ENCODE measurements at regions not wholly inside any gene's neighbourhood (a gene's known extent, or its start where the extent isn't known, plus 50 kb on each side); places are given as distances from the start of the nearest gene placed in this dataset.

DNA sequence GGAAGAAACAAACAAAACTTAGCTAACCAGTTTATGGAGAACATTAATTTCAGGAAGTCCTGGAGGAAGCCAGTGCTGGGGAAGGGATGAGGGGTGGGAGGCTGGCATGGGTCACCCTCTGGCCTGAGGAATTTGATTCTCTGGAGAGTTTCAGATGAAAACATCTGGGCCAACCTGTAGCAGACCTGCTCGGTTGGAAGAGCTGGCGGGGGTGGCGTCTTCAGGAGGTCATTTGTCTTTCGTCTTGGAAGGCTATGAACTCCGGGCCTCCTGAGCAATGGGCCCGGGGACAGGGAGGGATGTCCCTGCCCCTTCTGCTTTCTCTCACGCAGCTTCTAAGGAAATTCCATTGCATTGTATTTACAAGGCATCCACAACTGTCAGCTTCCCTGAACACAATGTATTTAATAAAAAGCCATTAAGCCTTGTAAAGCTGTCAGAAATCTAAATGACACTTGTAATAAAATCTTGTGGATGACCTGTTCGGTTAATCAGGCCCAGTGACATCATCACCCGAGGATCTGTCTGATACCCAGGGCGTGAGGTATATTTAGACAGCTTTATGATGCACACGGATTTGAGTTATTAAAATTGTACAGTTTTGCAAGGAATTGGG is 250.5 kb downstream of the RAB11FIP2 start:
- no peak overlapping the region for H3K4me3 ChIP-seq
- no peak overlapping the region for H3K27ac ChIP-seq
- WGBS, 3 donors: 66 to 72% (median 69%) methylated on average over 11 of the region's 11 CpGs
- TF ChIP-seq, protein P1, sequence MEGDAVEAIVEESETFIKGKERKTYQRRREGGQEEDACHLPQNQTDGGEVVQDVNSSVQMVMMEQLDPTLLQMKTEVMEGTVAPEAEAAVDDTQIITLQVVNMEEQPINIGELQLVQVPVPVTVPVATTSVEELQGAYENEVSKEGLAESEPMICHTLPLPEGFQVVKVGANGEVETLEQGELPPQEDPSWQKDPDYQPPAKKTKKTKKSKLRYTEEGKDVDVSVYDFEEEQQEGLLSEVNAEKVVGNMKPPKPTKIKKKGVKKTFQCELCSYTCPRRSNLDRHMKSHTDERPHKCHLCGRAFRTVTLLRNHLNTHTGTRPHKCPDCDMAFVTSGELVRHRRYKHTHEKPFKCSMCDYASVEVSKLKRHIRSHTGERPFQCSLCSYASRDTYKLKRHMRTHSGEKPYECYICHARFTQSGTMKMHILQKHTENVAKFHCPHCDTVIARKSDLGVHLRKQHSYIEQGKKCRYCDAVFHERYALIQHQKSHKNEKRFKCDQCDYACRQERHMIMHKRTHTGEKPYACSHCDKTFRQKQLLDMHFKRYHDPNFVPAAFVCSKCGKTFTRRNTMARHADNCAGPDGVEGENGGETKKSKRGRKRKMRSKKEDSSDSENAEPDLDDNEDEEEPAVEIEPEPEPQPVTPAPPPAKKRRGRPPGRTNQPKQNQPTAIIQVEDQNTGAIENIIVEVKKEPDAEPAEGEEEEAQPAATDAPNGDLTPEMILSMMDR (IDR thresholded peaks at IDR 0.05): no peak
- TF ChIP-seq EP300 (IDR thresholded peaks at IDR 0.05) (no peak), POLR2A (IDR thresholded peaks at IDR 0.05) (no peak)
- no peaks in the 10 kb centered on the region for H3K27me3 ChIP-seq
- H3K4me1 ChIP-seq (ENCODE audit: insufficient read depth): no peaks in the 10 kb centered on the region
- no peak for DNase-seq
- no peaks in the 10 kb centered on the region for H3K36me3 ChIP-seq
- intact Hi-C loops (cut with DNase I): no loop called here
- H3K9me3 ChIP-seq: no peaks in the 10 kb centered on the region

DNA sequence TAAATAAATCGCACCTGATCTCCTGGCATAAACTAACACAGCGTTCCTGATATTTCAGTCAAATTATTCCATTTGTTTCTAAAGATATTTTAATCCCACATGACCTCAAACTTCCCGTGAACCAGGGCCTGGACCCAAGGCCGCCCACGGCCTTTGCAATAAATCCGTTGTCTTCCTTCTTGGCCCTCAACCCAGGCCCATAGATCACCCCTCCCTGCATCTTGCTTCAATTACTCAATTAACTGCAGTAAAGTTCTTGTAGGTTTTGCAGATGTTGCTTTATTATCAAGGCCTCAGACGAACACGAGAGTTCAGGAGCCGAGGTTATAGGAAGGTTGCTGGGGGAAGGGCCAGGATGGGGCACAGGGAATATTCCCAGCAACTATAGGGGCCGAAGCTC is 249.4 kb downstream of the RAB11FIP2 start:
- DNase-seq: no peak
- Histone ChIP-seq H3K27ac (no peak overlapping the region), H3K4me3 (no peak overlapping the region), H3K36me3 (no peaks in the 10 kb centered on the region), H3K4me1 (ENCODE audit: insufficient read depth) (no peaks in the 10 kb centered on the region), H3K27me3 (no peaks in the 10 kb centered on the region), H3K9me3 (no peaks in the 10 kb centered on the region)
- no peak for TF ChIP-seq POLR2A (IDR thresholded peaks at IDR 0.05)
- no peak for TF ChIP-seq EP300 (IDR thresholded peaks at IDR 0.05)
- TF ChIP-seq, protein P1 (IDR thresholded peaks at IDR 0.05): no peak
- intact Hi-C loops (cut with DNase I): no loop called here
- WGBS, 3 donors: 52 to 64% (median 62%) methylated on average over 10 of the region's 10 CpGs

DNA sequence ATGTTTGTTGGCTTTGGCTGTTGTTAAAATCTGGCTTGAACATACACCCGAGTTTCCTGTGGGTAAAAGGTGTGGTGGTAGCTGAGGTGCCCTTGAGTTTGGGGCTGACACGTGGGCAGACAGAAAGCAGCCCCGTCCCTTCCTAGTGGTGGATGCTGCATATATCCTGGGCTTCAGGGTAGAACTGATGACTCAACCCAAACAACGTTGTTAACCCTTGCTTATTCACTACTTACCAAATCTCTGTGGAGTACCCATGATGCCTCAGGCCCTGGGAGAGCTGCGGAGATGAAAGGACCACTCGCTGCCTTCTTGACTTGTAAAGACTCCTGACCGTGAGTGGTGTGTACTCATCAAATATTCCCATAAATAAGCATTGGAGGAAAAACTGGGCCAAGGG is 245.1 kb downstream of the RAB11FIP2 start:
- Histone ChIP-seq H3K36me3 (no peaks in the 10 kb centered on the region), H3K4me1 (ENCODE audit: insufficient read depth) (no peaks in the 10 kb centered on the region), H3K9me3 (no peaks in the 10 kb centered on the region), H3K27ac (no peak overlapping the region), H3K27me3 (no peaks in the 10 kb centered on the region), H3K4me3 (no peak overlapping the region)
- TF ChIP-seq, protein P1 (IDR thresholded peaks at IDR 0.05): no peak
- TF ChIP-seq POLR2A (IDR thresholded peaks at IDR 0.05) (no peak), EP300 (IDR thresholded peaks at IDR 0.05) (no peak)
- 65 to 71% (median 67%) methylated on average over 7 of the region's 7 CpGs for WGBS, 3 donors
- no peak for DNase-seq
- intact Hi-C loops (cut with DNase I): no loop called here

DNA sequence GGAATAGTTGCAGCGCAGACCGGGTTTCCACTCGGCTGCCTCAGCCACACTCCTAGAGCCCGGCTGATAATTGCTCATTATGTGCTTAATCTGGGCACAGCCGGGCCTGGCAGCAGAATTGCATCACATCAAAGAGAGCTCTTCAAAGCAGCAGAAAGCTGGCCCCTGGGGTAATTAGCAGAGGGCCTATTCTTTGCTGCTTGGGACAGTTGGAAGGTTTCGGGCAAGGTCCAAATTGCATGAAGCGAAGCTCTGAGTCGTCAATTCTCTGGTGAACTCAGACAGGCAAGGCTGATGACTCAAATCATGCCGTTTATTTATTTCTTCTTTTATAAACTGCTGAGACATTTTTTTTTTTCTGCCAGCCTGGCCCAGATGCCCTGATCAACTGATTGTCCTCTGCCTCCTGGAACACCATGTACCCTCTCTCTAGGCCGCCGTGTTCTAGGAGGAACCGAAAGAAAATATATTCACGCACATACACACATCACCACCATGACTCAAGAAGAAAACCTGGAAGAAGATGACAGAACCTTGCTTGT is 242.2 kb downstream of the RAB11FIP2 start:
- 72 to 79% (median 75%) methylated on average over 13 of the region's 13 CpGs for WGBS, 3 donors
- intact Hi-C loops (cut with DNase I): no loop called here
- no peak for DNase-seq
- no peaks in the 10 kb centered on the region for H3K36me3 ChIP-seq
- no peak overlapping the region for H3K27ac ChIP-seq
- no peak overlapping the region for H3K4me3 ChIP-seq
- no peak for TF ChIP-seq EP300 (IDR thresholded peaks at IDR 0.05)
- TF ChIP-seq POLR2A (IDR thresholded peaks at IDR 0.05): no peak
- TF ChIP-seq, protein P1 (IDR thresholded peaks at IDR 0.05): no peak
- no peaks in the 10 kb centered on the region for H3K27me3 ChIP-seq
- H3K4me1 ChIP-seq (ENCODE audit: insufficient read depth): no peaks in the 10 kb centered on the region
- no peaks in the 10 kb centered on the region for H3K9me3 ChIP-seq
